ENCODE measurements at regions not wholly inside any gene's neighbourhood (a gene's known extent, or its start where the extent isn't known, plus 50 kb on each side); places are given as distances from the start of the nearest gene placed in this dataset.

GRCh38 chr3:24591661-24592555 lies 97.3 kb upstream of the THRB start (continued):
- TF ChIP-seq ZNF24 (IDR thresholded peaks at IDR 0.05) = no peak
- no peak for TF ChIP-seq ZNF592 (IDR thresholded peaks at IDR 0.05)
- TF ChIP-seq POU2F2 (IDR thresholded peaks at IDR 0.05; ENCODE audit: borderline replicate concordance, low read depth, low read length) = no peak
- TF ChIP-seq CBX5 (IDR thresholded peaks at IDR 0.05; ENCODE audit: low read depth) = no peak
- TF ChIP-seq HDGF (IDR thresholded peaks at IDR 0.05) = no peak

- Histone ChIP-seq H3K9ac (ENCODE audit: control insufficient read depth, insufficient read depth, low read length) (no peak overlapping the region), H3K79me2 (ENCODE audit: control insufficient read depth, insufficient read depth, low read length) (no peaks in the 10 kb centered on the region), H4K20me1 (ENCODE audit: control insufficient read depth, insufficient read depth) (no peaks in the 10 kb centered on the region), H3K4me2 (ENCODE audit: control insufficient read depth, insufficient read depth) (no peak overlapping the region), H3K27ac (ENCODE audit: control insufficient read depth, insufficient read depth) (no peak overlapping the region), H3K4me1 (ENCODE audit: control insufficient read depth, insufficient read depth, low read length) (no peaks in the 10 kb centered on the region), H3K27me3 (replicated peaks in 1 of 2; ENCODE audit: control insufficient read depth in 2 of 2, insufficient read depth in 2 of 2, low read length in 1 of 2) (no peaks in the 10 kb centered on the region), H3K4me3 (no peak overlapping the region), H2AFZ (ENCODE audit: control insufficient read depth, low read depth, low read length) (no peak overlapping the region), H3K9me3 (replicated peaks; ENCODE audit: control insufficient read depth, insufficient read depth, low read length) (no peaks in the 10 kb centered on the region), H3K36me3 (ENCODE audit: control insufficient read depth in 2 of 2, insufficient read depth in 2 of 2, low read length in 1 of 2) (no peaks in the 10 kb centered on the region)
- no peak for ATAC-seq
- ChIA-PET SMC1A (ENCODE audit: uncharacterized antibody, unreplicated experiment) (no interaction called here), CTCF (no interaction called here), POLR2A (no interaction called here), RAD21 (ENCODE audit: unreplicated experiment) (no interaction called here)
- BruUV-seq (replicated peaks) = no TSS peak
- in situ Hi-C loops (cut with MboI) (no loop called here), intact Hi-C loops (cut with micrococcal nuclease; ENCODE audit: unreplicated experiment) (no loop called here)
- DNase-seq (ENCODE audit: low read depth, low spot score) = no peak
- no peak for FAIRE-seq
- no peak for TF ChIP-seq IKZF2 (IDR thresholded peaks at IDR 0.05)
- TF ChIP-seq SRF (IDR thresholded peaks at IDR 0.05; ENCODE audit: low read depth in 2 of 2, low read length in 2 of 2) = no peak
- TF ChIP-seq TCF3 (IDR thresholded peaks at IDR 0.05; ENCODE audit: borderline replicate concordance, insufficient read depth, low read depth, low read length) = no peak
- no peak for TF ChIP-seq ELK1 (IDR thresholded peaks at IDR 0.05; ENCODE audit: low read depth, low read length)
- TF ChIP-seq NKRF (conservative IDR thresholded peaks at IDR 0.05) = no peak
- no peak for TF ChIP-seq STAT1 (conservative IDR thresholded peaks at IDR 0.05)
- no peak for TF ChIP-seq USF2 (IDR thresholded peaks at IDR 0.05; ENCODE audit: borderline replicate concordance, low read depth, low read length)
- TF ChIP-seq BCL3 (IDR thresholded peaks at IDR 0.05; ENCODE audit: borderline replicate concordance, insufficient read depth, low read depth, low read length, poor library complexity, severe bottlenecking) = no peak
Measured at GRCh38 chr3:24594161-24594560, 99.5 kb upstream of the THRB start.

All from GM12878 (cell line).